GM12892 (cell line): ENCODE measurements at regions not wholly inside any gene's neighbourhood (a gene's known extent, or its start where the extent isn't known, plus 50 kb on each side); places are given as distances from the start of the nearest gene placed in this dataset.

Source experiments
- POLR2A ChIP-seq: IDR thresholded peaks from 2 replicates; pipeline ENCODE4 v1.6.1; 2011; ENCODE audit warnings: low read depth, low read length, control low read depth
- POLR2AphosphoS5 ChIP-seq: IDR thresholded peaks from 2 replicates; pipeline ENCODE4 v1.6.1; 2011; ENCODE audit warnings: low read depth, low read length, control low read depth
- TAF1 ChIP-seq: IDR thresholded peaks from 2 replicates; pipeline ENCODE4 v1.6.1; 2011; ENCODE audit warnings: low read depth, mild to moderate bottlenecking, control low read depth, low read length, borderline replicate concordance

DNA sequence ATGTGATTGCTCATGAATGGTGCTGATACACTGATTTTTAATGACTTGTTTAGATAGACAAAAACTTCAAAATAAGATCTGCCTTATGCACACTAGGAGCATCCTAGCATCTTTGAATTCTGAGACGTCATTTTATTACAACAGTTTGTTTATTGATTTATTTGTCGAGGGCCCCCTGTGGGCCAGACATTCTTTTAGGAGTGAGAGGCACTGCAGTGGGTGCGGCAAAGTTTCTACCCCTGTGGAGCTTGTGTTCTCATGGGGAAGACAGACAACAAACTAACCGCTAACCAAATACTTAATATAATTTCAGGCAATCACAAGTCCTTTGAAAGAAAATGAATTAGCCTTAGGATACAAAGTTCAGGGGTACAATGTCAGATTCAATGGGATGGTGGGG, 363.1 kb downstream of the RPS24 start:
- no peak for TF ChIP-seq POLR2A
- no peak for TF ChIP-seq POLR2AphosphoS5
- TF ChIP-seq TAF1: no peak
